ENCODE measurements at regions not wholly inside any gene's neighbourhood (a gene's known extent, or its start where the extent isn't known, plus 50 kb on each side); places are given as distances from the start of the nearest gene placed in this dataset.
"Not testable (repeated sequence)": the region's sequence is repeated elsewhere in the genome, so short reads cannot be mapped to it uniquely, and the experiment has no call there.

- no peaks in the 10 kb centered on the region for H3K4me1 ChIP-seq (ENCODE audit: control insufficient read depth, insufficient read depth, low read length)
These were observed 100.0 kb upstream of the PIK3R1 start for GRCh38 chr5:68115584-68115983.

DNA sequence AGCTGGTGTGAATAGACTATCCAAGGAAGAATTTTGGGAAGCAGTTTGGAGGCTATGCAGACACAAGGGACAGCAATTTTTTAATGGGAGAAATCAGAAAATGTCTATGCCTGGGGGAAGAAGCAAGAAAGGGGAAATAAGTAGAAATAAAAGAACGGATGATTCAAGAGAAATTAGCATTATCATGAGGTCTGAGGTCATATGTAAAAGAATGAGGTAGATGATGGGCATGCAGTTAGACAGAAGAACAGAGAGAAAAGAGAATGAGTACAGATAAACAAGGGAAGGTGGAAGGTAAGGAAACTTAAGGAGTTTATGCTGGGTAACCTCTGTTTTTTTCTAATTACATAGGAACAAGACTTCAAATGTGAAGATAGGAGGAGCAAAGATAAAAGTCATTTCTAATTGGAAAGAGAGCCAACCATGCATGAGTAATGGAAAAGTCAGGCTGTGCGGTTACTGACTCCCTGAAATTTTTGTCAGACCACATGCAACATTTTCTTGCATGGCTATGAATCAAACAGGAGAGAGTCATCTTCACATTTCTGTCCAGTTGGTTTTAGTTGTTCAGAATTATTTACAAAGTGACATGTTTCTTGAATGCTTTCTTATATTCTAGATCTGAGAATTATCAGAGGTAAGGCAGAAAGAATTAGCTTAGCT lies 101.0 kb upstream of the PIK3R1 start:
- no peaks in the 10 kb centered on the region for H3K4me1 ChIP-seq (ENCODE audit: control insufficient read depth, insufficient read depth, low read length)
- no peak overlapping the region for H3K4me3 ChIP-seq (ENCODE audit: low read length in 2 of 2)
- no peaks in the 10 kb centered on the region for H3K27me3 ChIP-seq (ENCODE audit: control insufficient read depth in 1 of 2, insufficient read depth in 2 of 2, low read length in 2 of 2)
- no peak overlapping the region for H3K27ac ChIP-seq (ENCODE audit: low read length)
- no peaks in the 10 kb centered on the region for H3K9me3 ChIP-seq (ENCODE audit: control insufficient read depth in 2 of 2, low read length in 2 of 2)
- no peak overlapping the region for H3K9ac ChIP-seq (ENCODE audit: low read length in 2 of 2)
- H3K36me3 ChIP-seq (ENCODE audit: control insufficient read depth in 2 of 2, insufficient read depth in 2 of 2, low read length in 2 of 2), result no peaks in the 10 kb centered on the region

More at GRCh38 chr5:68115584-68115983, 100.0 kb upstream of the PIK3R1 start:
- Histone ChIP-seq H3K9ac (ENCODE audit: low read length in 2 of 2) (no peak overlapping the region), H3K27me3 (ENCODE audit: control insufficient read depth in 1 of 2, insufficient read depth in 2 of 2, low read length in 2 of 2) (no peaks in the 10 kb centered on the region), H3K36me3 (ENCODE audit: control insufficient read depth in 2 of 2, insufficient read depth in 2 of 2, low read length in 2 of 2) (no peaks in the 10 kb centered on the region), H3K4me3 (ENCODE audit: low read length in 2 of 2) (no peak overlapping the region), H3K27ac (ENCODE audit: low read length) (no peak overlapping the region), H3K9me3 (ENCODE audit: control insufficient read depth in 2 of 2, low read length in 2 of 2) (no peaks in the 10 kb centered on the region)

- H3K27me3 ChIP-seq (ENCODE audit: control insufficient read depth in 1 of 2, insufficient read depth in 2 of 2, low read length in 2 of 2), result no peaks in the 10 kb centered on the region
- no peaks in the 10 kb centered on the region for H3K9me3 ChIP-seq (ENCODE audit: control insufficient read depth in 2 of 2, low read length in 2 of 2)
- no peak overlapping the region for H3K9ac ChIP-seq (ENCODE audit: low read length in 2 of 2)
- no peak overlapping the region for H3K27ac ChIP-seq (ENCODE audit: low read length)
- H3K4me3 ChIP-seq (ENCODE audit: low read length in 2 of 2), result no peak overlapping the region
- no peaks in the 10 kb centered on the region for H3K4me1 ChIP-seq (ENCODE audit: control insufficient read depth, insufficient read depth, low read length)
- no peaks in the 10 kb centered on the region for H3K36me3 ChIP-seq (ENCODE audit: control insufficient read depth in 2 of 2, insufficient read depth in 2 of 2, low read length in 2 of 2)
These were observed 102.9 kb upstream of the PIK3R1 start for GRCh38 chr5:68112658-68113057.

- Histone ChIP-seq H3K4me3 (ENCODE audit: low read length in 2 of 2) (no peak overlapping the region), H3K27ac (ENCODE audit: low read length) (no peak overlapping the region), H3K9ac (ENCODE audit: low read length in 2 of 2) (no peak overlapping the region), H3K36me3 (ENCODE audit: control insufficient read depth in 2 of 2, insufficient read depth in 2 of 2, low read length in 2 of 2) (no peaks in the 10 kb centered on the region), H3K27me3 (ENCODE audit: control insufficient read depth in 1 of 2, insufficient read depth in 2 of 2, low read length in 2 of 2) (no peaks in the 10 kb centered on the region), H3K4me1 (ENCODE audit: control insufficient read depth, insufficient read depth, low read length) (no peaks in the 10 kb centered on the region), H3K9me3 (ENCODE audit: control insufficient read depth in 2 of 2, low read length in 2 of 2) (no peaks in the 10 kb centered on the region)
These were observed 104.7 kb upstream of the PIK3R1 start for GRCh38 chr5:68110894-68111293.

GRCh38 chr5:68110264-68110663 lies 105.3 kb upstream of the PIK3R1 start:
- H3K27me3 ChIP-seq (ENCODE audit: control insufficient read depth in 1 of 2, insufficient read depth in 2 of 2, low read length in 2 of 2), result no peaks in the 10 kb centered on the region
- no peaks in the 10 kb centered on the region for H3K9me3 ChIP-seq (ENCODE audit: control insufficient read depth in 2 of 2, low read length in 2 of 2)
- H3K4me1 ChIP-seq (ENCODE audit: control insufficient read depth, insufficient read depth, low read length), result no peaks in the 10 kb centered on the region
- no peaks in the 10 kb centered on the region for H3K36me3 ChIP-seq (ENCODE audit: control insufficient read depth in 2 of 2, insufficient read depth in 2 of 2, low read length in 2 of 2)
- H3K27ac ChIP-seq (ENCODE audit: low read length), result no peak overlapping the region
- no peak overlapping the region for H3K4me3 ChIP-seq (ENCODE audit: low read length in 2 of 2)
- no peak overlapping the region for H3K9ac ChIP-seq (ENCODE audit: low read length in 2 of 2)

GRCh38 chr5:68104217-68104616 lies 111.3 kb upstream of the PIK3R1 start:
- H3K36me3 ChIP-seq (ENCODE audit: control insufficient read depth in 2 of 2, insufficient read depth in 2 of 2, low read length in 2 of 2); H3K4me1 ChIP-seq (ENCODE audit: control insufficient read depth, insufficient read depth, low read length); H3K9ac ChIP-seq (ENCODE audit: low read length in 2 of 2); H3K27ac ChIP-seq (ENCODE audit: low read length); H3K27me3 ChIP-seq (ENCODE audit: control insufficient read depth in 1 of 2, insufficient read depth in 2 of 2, low read length in 2 of 2); H3K4me3 ChIP-seq (ENCODE audit: low read length in 2 of 2); H3K9me3 ChIP-seq (ENCODE audit: control insufficient read depth in 2 of 2, low read length in 2 of 2): not testable (repeated sequence)

- H3K9me3 ChIP-seq (ENCODE audit: control insufficient read depth in 2 of 2, low read length in 2 of 2); H3K27ac ChIP-seq (ENCODE audit: low read length); H3K4me1 ChIP-seq (ENCODE audit: control insufficient read depth, insufficient read depth, low read length); H3K9ac ChIP-seq (ENCODE audit: low read length in 2 of 2); H3K36me3 ChIP-seq (ENCODE audit: control insufficient read depth in 2 of 2, insufficient read depth in 2 of 2, low read length in 2 of 2); H3K4me3 ChIP-seq (ENCODE audit: low read length in 2 of 2); H3K27me3 ChIP-seq (ENCODE audit: control insufficient read depth in 1 of 2, insufficient read depth in 2 of 2, low read length in 2 of 2): not testable (repeated sequence)
These were observed 112.3 kb upstream of the PIK3R1 start for GRCh38 chr5:68103297-68103696.

DNA sequence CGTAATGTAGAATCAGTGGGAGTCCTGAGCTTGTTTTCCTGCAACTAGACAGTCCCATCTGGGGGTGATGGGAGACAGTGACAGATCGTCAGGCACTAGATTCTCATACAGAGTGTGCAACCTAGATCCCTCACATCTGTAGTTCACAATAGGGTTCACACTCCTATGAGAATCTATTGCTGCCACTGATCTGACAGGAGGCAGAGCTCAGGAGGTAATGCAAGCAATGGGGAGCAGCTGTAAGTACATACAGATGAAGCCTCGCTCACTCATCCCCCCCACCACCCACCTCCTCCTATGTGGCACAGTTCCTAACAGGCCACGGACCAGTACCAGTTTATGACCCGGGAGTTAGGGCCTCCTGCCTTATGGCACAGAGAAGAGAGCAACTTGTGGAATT lies 116.2 kb upstream of the PIK3R1 start:
- no peak overlapping the region for H3K27ac ChIP-seq (ENCODE audit: low read length)
- H3K4me3 ChIP-seq (ENCODE audit: low read length in 2 of 2), result no peak overlapping the region
- H3K9ac ChIP-seq (ENCODE audit: low read length in 2 of 2), result no peak overlapping the region
- no peaks in the 10 kb centered on the region for H3K27me3 ChIP-seq (ENCODE audit: control insufficient read depth in 1 of 2, insufficient read depth in 2 of 2, low read length in 2 of 2)
- H3K4me1 ChIP-seq (ENCODE audit: control insufficient read depth, insufficient read depth, low read length), result no peaks in the 10 kb centered on the region
- no peaks in the 10 kb centered on the region for H3K36me3 ChIP-seq (ENCODE audit: control insufficient read depth in 2 of 2, insufficient read depth in 2 of 2, low read length in 2 of 2)
- H3K9me3 ChIP-seq (ENCODE audit: control insufficient read depth in 2 of 2, low read length in 2 of 2), result no peaks in the 10 kb centered on the region

GRCh38 chr5:68093455-68094159 lies 121.9 kb upstream of the PIK3R1 start:
- no peak overlapping the region for H3K9ac ChIP-seq (ENCODE audit: low read length in 2 of 2)
- H3K27ac ChIP-seq (ENCODE audit: low read length), result no peak overlapping the region
- peaks cover 0 to 4% of the 10 kb centered on the region in 2 donors for H3K9me3 ChIP-seq (ENCODE audit: control insufficient read depth in 2 of 2, low read length in 2 of 2)
- no peaks in the 10 kb centered on the region for H3K27me3 ChIP-seq (ENCODE audit: control insufficient read depth in 1 of 2, insufficient read depth in 2 of 2, low read length in 2 of 2)
- no peaks in the 10 kb centered on the region for H3K36me3 ChIP-seq (ENCODE audit: control insufficient read depth in 2 of 2, insufficient read depth in 2 of 2, low read length in 2 of 2)
- H3K4me3 ChIP-seq (ENCODE audit: low read length in 2 of 2), result no peak overlapping the region
- H3K4me1 ChIP-seq (ENCODE audit: control insufficient read depth, insufficient read depth, low read length), result no peaks in the 10 kb centered on the region

GRCh38 chr5:68088302-68088701 lies 127.3 kb upstream of the PIK3R1 start:
- H3K4me3 ChIP-seq (ENCODE audit: low read length in 2 of 2), result no peak overlapping the region
- no peaks in the 10 kb centered on the region for H3K36me3 ChIP-seq (ENCODE audit: control insufficient read depth in 2 of 2, insufficient read depth in 2 of 2, low read length in 2 of 2)
- H3K9me3 ChIP-seq (ENCODE audit: control insufficient read depth in 2 of 2, low read length in 2 of 2), result peaks cover 0 to 4% of the 10 kb centered on the region in 2 donors
- no peak overlapping the region for H3K9ac ChIP-seq (ENCODE audit: low read length in 2 of 2)
- no peaks in the 10 kb centered on the region for H3K4me1 ChIP-seq (ENCODE audit: control insufficient read depth, insufficient read depth, low read length)
- H3K27me3 ChIP-seq (ENCODE audit: control insufficient read depth in 1 of 2, insufficient read depth in 2 of 2, low read length in 2 of 2), result no peaks in the 10 kb centered on the region
- H3K27ac ChIP-seq (ENCODE audit: low read length), result no peak overlapping the region

- Histone ChIP-seq H3K36me3 (ENCODE audit: control insufficient read depth in 2 of 2, insufficient read depth in 2 of 2, low read length in 2 of 2) (no peaks in the 10 kb centered on the region), H3K4me3 (ENCODE audit: low read length in 2 of 2) (no peak overlapping the region), H3K27me3 (ENCODE audit: control insufficient read depth in 1 of 2, insufficient read depth in 2 of 2, low read length in 2 of 2) (no peaks in the 10 kb centered on the region), H3K9me3 (ENCODE audit: control insufficient read depth in 2 of 2, low read length in 2 of 2) (peaks cover 0 to 4% of the 10 kb centered on the region in 2 donors), H3K9ac (ENCODE audit: low read length in 2 of 2) (no peak overlapping the region), H3K4me1 (ENCODE audit: control insufficient read depth, insufficient read depth, low read length) (no peaks in the 10 kb centered on the region), H3K27ac (ENCODE audit: low read length) (no peak overlapping the region)
These were observed 127.7 kb upstream of the PIK3R1 start for GRCh38 chr5:68087866-68088265.

Data from stomach smooth muscle (tissue), 2 donors.